ENCODE measurements at regions not wholly inside any gene's neighbourhood (a gene's known extent, or its start where the extent isn't known, plus 50 kb on each side); places are given as distances from the start of the nearest gene placed in this dataset.

- TF ChIP-seq RAD21 (IDR thresholded peaks at IDR 0.05; ENCODE audit: low read length) = no peak
- no peak for TF ChIP-seq RCOR1 (IDR thresholded peaks at IDR 0.05; ENCODE audit: insufficient replicate concordance, low read length)
- TF ChIP-seq POLR2A (IDR thresholded peaks at IDR 0.05; ENCODE audit: low read depth, low read length) = no peak
- no peak for TF ChIP-seq SMC3 (IDR thresholded peaks at IDR 0.05; ENCODE audit: low read depth, low read length)
- TF ChIP-seq MAFK (IDR thresholded peaks at IDR 0.05; ENCODE audit: low read depth, low read length) = no peak
- TF ChIP-seq RFX5 (IDR thresholded peaks at IDR 0.05; ENCODE audit: low read depth, low read length) = no peak
- TF ChIP-seq MXI1 (IDR thresholded peaks at IDR 0.05; ENCODE audit: borderline replicate concordance, low read depth, low read length) = no peak
- no peak for TF ChIP-seq NFE2L2 (IDR thresholded peaks at IDR 0.05; ENCODE audit: low read depth, low read length)
- no peak for TF ChIP-seq ELK1 (IDR thresholded peaks at IDR 0.05; ENCODE audit: borderline replicate concordance, low read depth, low read length)
- no peak for TF ChIP-seq FOS (IDR thresholded peaks at IDR 0.05; ENCODE audit: low read depth, low read length)
- TF ChIP-seq USF2 (IDR thresholded peaks at IDR 0.05; ENCODE audit: low read depth, low read length) = no peak
- TF ChIP-seq BHLHE40 (IDR thresholded peaks at IDR 0.05; ENCODE audit: low read depth, low read length) = no peak
- WGBS, 2 experiments (ENCODE audit: extremely low coverage in 2 of 2, insufficient read length in 1 of 2) = no CpG with 5 or more reads among the region's 7 CpGs
- H2AFZ ChIP-seq (replicated peaks; ENCODE audit: low read length, poor library complexity) = no peak overlapping the region
- no peak overlapping the region for H2BK15ac ChIP-seq (ENCODE audit: low read depth, low read length)
- H3K9me1 ChIP-seq (ENCODE audit: insufficient read depth, low read length) = no peaks in the 10 kb centered on the region
- in situ Hi-C loops (cut with MboI; ENCODE audit: low sequenced_read_pairs) = no loop called here
- intact Hi-C loops (cut with micrococcal nuclease) = no loop called here
- no peak overlapping the region for H4K91ac ChIP-seq (ENCODE audit: insufficient read depth, low read depth, low read length)
- no peak overlapping the region for H2BK5ac ChIP-seq (ENCODE audit: low read depth, low read length, poor library complexity, severe bottlenecking)
- H4K20me1 ChIP-seq (ENCODE audit: insufficient read depth, low read length) = no peaks in the 10 kb centered on the region
- DNase-seq = no peak
- H3K4ac ChIP-seq (ENCODE audit: low read depth, low read length) = no peak overlapping the region
- H4K5ac ChIP-seq (ENCODE audit: low read depth, low read length) = no peak overlapping the region
- no peak overlapping the region for H3K18ac ChIP-seq (ENCODE audit: low read depth, low read length)
- H3K23ac ChIP-seq (ENCODE audit: low read depth, low read length) = no peak overlapping the region
- H4K8ac ChIP-seq (ENCODE audit: low read depth in 2 of 2, low read length in 2 of 2) = no peak overlapping the region
- no TSS peak for BruUV-seq (replicated peaks)
- no peak overlapping the region for H2AK5ac ChIP-seq (ENCODE audit: low read depth, low read length)
- no peak overlapping the region for H3K27ac ChIP-seq (ENCODE audit: insufficient read depth, low read length)
- H3K14ac ChIP-seq (replicated peaks; ENCODE audit: low read depth, low read length) = no peak overlapping the region
- no peak overlapping the region for H3K9ac ChIP-seq (ENCODE audit: low read depth, low read length)
- H2BK120ac ChIP-seq (ENCODE audit: low read depth, low read length) = no peak overlapping the region
- H3K4me2 ChIP-seq (ENCODE audit: low read depth, low read length) = no peak overlapping the region
- no peaks in the 10 kb centered on the region for H3K36me3 ChIP-seq (ENCODE audit: control insufficient read depth, insufficient read depth, low read length)
- ATAC-seq (ENCODE audit: low read depth) = no peak
- H3K9me3 ChIP-seq (ENCODE audit: control insufficient read depth, insufficient read depth, low read length) = peaks cover 50% of the 10 kb centered on the region
- no peak overlapping the region for H3K4me3 ChIP-seq (ENCODE audit: insufficient read depth, low read depth, low read length)
- no peaks in the 10 kb centered on the region for H3K27me3 ChIP-seq (ENCODE audit: control insufficient read depth, insufficient read depth, low read length)
- no peak overlapping the region for H2AK9ac ChIP-seq (replicated peaks; ENCODE audit: low read depth, low read length, poor library complexity)
- H3K56ac ChIP-seq (ENCODE audit: extremely low read depth, insufficient read depth, low read length) = no peak overlapping the region
- no peak overlapping the region for H2BK20ac ChIP-seq (ENCODE audit: low read depth, low read length)
- dilution Hi-C loops (cut with HindIII; ENCODE audit: low sequenced_read_pairs, unreplicated experiment) = no loop called here
- ChIA-PET CTCF (no interaction called here), POLR2A (ENCODE audit: unreplicated experiment) (no interaction called here)
- no peaks in the 10 kb centered on the region for H3K4me1 ChIP-seq (ENCODE audit: control insufficient read depth, insufficient read depth, low read length)
- H3K79me1 ChIP-seq (ENCODE audit: low read depth in 1 of 2, low read length in 2 of 2) = no peaks in the 10 kb centered on the region
Measured at GRCh38 chr22:49117486-49117885, 710.2 kb downstream of the BRD1 start.

Data from IMR-90 (cell line).